Hepatocyte (in vitro differentiated cells): ENCODE measurements at regions not wholly inside any gene's neighbourhood (a gene's known extent, or its start where the extent isn't known, plus 50 kb on each side); places are given as distances from the start of the nearest gene placed in this dataset.
A peak's percentile ranks its signal among the peaks of the same experiment; 100 is the strongest.

Experiments used
- DNase-seq: peaks from one replicate; pipeline ENCODE4 v3.0.0-alpha.2; 2016; ENCODE audit warnings: low spot score
- H2AFZ ChIP-seq: fragments of 200-600 bp; sonication (generic); 2 replicates; pipeline ENCODE4 v1.6.0; 2016; ENCODE audit warnings: antibody characterized with exemption, mild to moderate bottlenecking
- H3K27ac ChIP-seq: fragments of 200-600 bp; sonication (generic); 2 replicates; pipeline ENCODE4 v1.5.1; 2016; ENCODE audit warnings: mild to moderate bottlenecking
- H3K27me3 ChIP-seq: fragments of 200-600 bp; sonication (generic); 2 replicates; pipeline ENCODE4 v1.6.1; 2016
- H3K36me3 ChIP-seq: fragments of 200-600 bp; sonication (generic); replicated peaks from 2 replicates; pipeline ENCODE4 v1.5.1; 2016; ENCODE audit warnings: low read depth; ENCODE audit not compliant: insufficient read depth
- H3K4me1 ChIP-seq: fragments of 200-600 bp; sonication (generic); 2 replicates; pipeline ENCODE4 v1.5.1; 2016; ENCODE audit warnings: mild to moderate bottlenecking, moderate library complexity; ENCODE audit not compliant: insufficient read depth
- H3K4me2 ChIP-seq: fragments of 200-600 bp; sonication (generic); 2 replicates; pipeline ENCODE4 v1.6.0; 2016
- H3K4me3 ChIP-seq: fragments of 200-600 bp; sonication (generic); 2 replicates; pipeline ENCODE4 v1.5.1; 2016; ENCODE audit warnings: mild to moderate bottlenecking
- H3K79me2 ChIP-seq: fragments of 200-600 bp; sonication (generic); 2 replicates; pipeline ENCODE4 v1.6.0; 2017; ENCODE audit warnings: mild to moderate bottlenecking
- H3K9me2 ChIP-seq: fragments of 200-600 bp; sonication (generic); replicated peaks from 2 replicates; pipeline ENCODE4 v1.6.0; 2017; ENCODE audit warnings: mild to moderate bottlenecking; ENCODE audit not compliant: insufficient read depth
- H3K9me3 ChIP-seq: fragments of 200-600 bp; sonication (generic); 2 replicates; pipeline ENCODE4 v1.5.1; 2016; ENCODE audit warnings: low read depth, mild to moderate bottlenecking
- H4K20me1 ChIP-seq: fragments of 200-600 bp; sonication (generic); 2 replicates; pipeline ENCODE4 v1.6.0; 2016; ENCODE audit warnings: mild to moderate bottlenecking; ENCODE audit not compliant: insufficient read depth, poor library complexity, severe bottlenecking
- EZH2 ChIP-seq: fragments of 200-600 bp; sonication (generic); IDR thresholded peaks from 2 replicates; pipeline ENCODE4 v1.6.1; 2016; ENCODE audit warnings: antibody characterized with exemption, mild to moderate bottlenecking, borderline replicate concordance
- EZH2phosphoT487 ChIP-seq: fragments of 200-600 bp; sonication (generic); IDR thresholded peaks from one replicate; pipeline ENCODE4 v1.6.1; 2018; ENCODE audit warnings: antibody characterized with exemption, mild to moderate bottlenecking, low read depth, moderate library complexity; ENCODE audit not compliant: unreplicated experiment, severe bottlenecking
- WGBS: methylation state at CpG from one replicate; pipeline ENCODE4 v1.1.6; 2016; ENCODE audit warnings: low lambda C conversion rate; ENCODE audit errors: missing lambda C conversion rate; 5-methylcytosine and 5-hydroxymethylcytosine counted together
- TF ChIP-seq, protein P1 (sequence below): fragments of 200-600 bp; sonication (generic); IDR thresholded peaks from 2 replicates; pipeline ENCODE4 v1.5.1; 2016; ENCODE audit warnings: antibody characterized with exemption, mild to moderate bottlenecking; ENCODE audit not compliant: poor library complexity

- Histone ChIP-seq H4K20me1 (no peaks in the 10 kb centered on the region), H2AFZ (peak overlapping the region; percentile 26), H3K9me3 (no peaks in the 10 kb centered on the region), H3K4me1 (no peaks in the 10 kb centered on the region), H3K36me3 (no peaks in the 10 kb centered on the region), H3K4me2 (peak overlapping the region; percentile 5), H3K79me2 (no peaks in the 10 kb centered on the region), H3K9me2 (no peaks in the 10 kb centered on the region), H3K27ac (peak overlapping the region; percentile 42), H3K27me3 (no peaks in the 10 kb centered on the region), H3K4me3 (no peak overlapping the region)
- DNase-seq = peak; percentile 42
- WGBS = 53% methylated on average over 8 of the region's 8 CpGs
- TF ChIP-seq EZH2phosphoT487 (no peak), EZH2 (no peak)
- TF ChIP-seq, protein P1, sequence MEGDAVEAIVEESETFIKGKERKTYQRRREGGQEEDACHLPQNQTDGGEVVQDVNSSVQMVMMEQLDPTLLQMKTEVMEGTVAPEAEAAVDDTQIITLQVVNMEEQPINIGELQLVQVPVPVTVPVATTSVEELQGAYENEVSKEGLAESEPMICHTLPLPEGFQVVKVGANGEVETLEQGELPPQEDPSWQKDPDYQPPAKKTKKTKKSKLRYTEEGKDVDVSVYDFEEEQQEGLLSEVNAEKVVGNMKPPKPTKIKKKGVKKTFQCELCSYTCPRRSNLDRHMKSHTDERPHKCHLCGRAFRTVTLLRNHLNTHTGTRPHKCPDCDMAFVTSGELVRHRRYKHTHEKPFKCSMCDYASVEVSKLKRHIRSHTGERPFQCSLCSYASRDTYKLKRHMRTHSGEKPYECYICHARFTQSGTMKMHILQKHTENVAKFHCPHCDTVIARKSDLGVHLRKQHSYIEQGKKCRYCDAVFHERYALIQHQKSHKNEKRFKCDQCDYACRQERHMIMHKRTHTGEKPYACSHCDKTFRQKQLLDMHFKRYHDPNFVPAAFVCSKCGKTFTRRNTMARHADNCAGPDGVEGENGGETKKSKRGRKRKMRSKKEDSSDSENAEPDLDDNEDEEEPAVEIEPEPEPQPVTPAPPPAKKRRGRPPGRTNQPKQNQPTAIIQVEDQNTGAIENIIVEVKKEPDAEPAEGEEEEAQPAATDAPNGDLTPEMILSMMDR = no peak
These were observed 62.6 kb upstream of the FN1 start for GRCh38 chr2:215498431-215498830.

DNA sequence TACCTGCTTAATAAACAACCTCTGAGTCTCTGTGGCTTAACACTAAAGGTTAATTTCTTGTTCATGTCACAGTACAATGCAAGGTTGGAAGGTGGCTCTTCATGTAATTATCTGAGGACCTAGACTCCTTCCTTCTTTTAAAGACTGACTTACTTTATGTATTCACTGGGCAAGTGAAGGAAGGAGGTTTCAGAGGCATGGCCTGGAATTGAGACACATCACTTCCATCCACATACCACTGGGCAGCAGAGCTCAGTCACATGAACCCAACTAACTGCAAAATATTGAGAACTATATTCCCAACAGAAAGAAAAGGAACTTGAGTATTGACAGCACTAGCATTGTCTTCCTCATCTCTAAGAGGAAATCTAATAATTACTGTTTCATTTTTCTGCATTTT is 57.5 kb upstream of the FN1 start:
- no peak overlapping the region for H2AFZ ChIP-seq
- no peaks in the 10 kb centered on the region for H3K27me3 ChIP-seq
- no peaks in the 10 kb centered on the region for H3K9me3 ChIP-seq
- H3K36me3 ChIP-seq = no peaks in the 10 kb centered on the region
- H3K9me2 ChIP-seq = no peaks in the 10 kb centered on the region
- no peak overlapping the region for H3K4me3 ChIP-seq
- H3K4me2 ChIP-seq = no peak overlapping the region
- no peaks in the 10 kb centered on the region for H4K20me1 ChIP-seq
- DNase-seq = no peak
- H3K79me2 ChIP-seq = no peaks in the 10 kb centered on the region
- H3K27ac ChIP-seq = no peak overlapping the region
- no peak for TF ChIP-seq EZH2phosphoT487
- TF ChIP-seq, protein P1 = no peak
- TF ChIP-seq EZH2 = no peak
- no peaks in the 10 kb centered on the region for H3K4me1 ChIP-seq

DNA sequence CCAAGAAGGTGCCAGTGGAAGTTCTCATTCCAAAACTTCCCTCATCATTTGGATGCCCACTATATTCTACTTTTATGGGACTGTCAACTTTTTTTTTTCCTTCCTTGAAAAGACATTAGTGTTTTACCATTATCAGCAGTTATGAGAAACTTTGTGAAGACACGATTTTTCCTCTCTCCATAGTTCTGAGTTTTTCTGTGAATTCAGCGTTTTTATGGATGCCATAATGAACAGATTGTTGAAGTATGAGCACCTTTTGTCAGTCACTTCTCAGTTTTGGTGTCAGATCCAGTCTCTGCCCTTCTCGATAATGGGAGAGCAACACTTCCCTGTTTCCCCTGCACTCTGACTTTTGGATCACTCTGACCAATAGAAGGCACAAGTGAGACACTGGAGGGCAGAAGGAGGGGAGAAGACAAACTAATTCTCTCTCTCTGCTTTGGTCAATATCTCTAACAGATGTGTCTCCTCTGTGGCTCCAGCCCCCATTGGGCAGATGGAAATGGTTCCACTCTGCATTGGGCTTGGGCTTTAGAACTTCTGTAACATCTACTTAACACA is 53.5 kb upstream of the FN1 start:
- no peaks in the 10 kb centered on the region for H3K4me1 ChIP-seq
- no peak overlapping the region for H3K4me3 ChIP-seq
- no peak overlapping the region for H2AFZ ChIP-seq
- H3K9me2 ChIP-seq = no peaks in the 10 kb centered on the region
- TF ChIP-seq EZH2phosphoT487 (no peak), EZH2 (no peak)
- TF ChIP-seq, protein P1 = no peak
- WGBS = 88% methylated on average over 3 of the region's 3 CpGs
- no peaks in the 10 kb centered on the region for H4K20me1 ChIP-seq
- no peak overlapping the region for H3K27ac ChIP-seq
- H3K36me3 ChIP-seq = no peaks in the 10 kb centered on the region
- no peaks in the 10 kb centered on the region for H3K27me3 ChIP-seq
- no peak for DNase-seq
- no peaks in the 10 kb centered on the region for H3K9me3 ChIP-seq
- H3K4me2 ChIP-seq = no peak overlapping the region
- H3K79me2 ChIP-seq = no peaks in the 10 kb centered on the region

- Histone ChIP-seq H2AFZ (no peak overlapping the region), H3K9me3 (no peaks in the 10 kb centered on the region), H3K27me3 (no peaks in the 10 kb centered on the region), H3K9me2 (no peaks in the 10 kb centered on the region), H3K4me1 (no peaks in the 10 kb centered on the region), H3K4me2 (no peak overlapping the region), H4K20me1 (no peaks in the 10 kb centered on the region), H3K27ac (no peak overlapping the region), H3K79me2 (no peaks in the 10 kb centered on the region), H3K36me3 (no peaks in the 10 kb centered on the region), H3K4me3 (no peak overlapping the region)
- TF ChIP-seq, protein P1 = no peak
- no peak for TF ChIP-seq EZH2
- TF ChIP-seq EZH2phosphoT487 = no peak
- DNase-seq = no peak
- WGBS = 86% methylated on average over 4 of the region's 4 CpGs
These were observed 51.1 kb upstream of the FN1 start for GRCh38 chr2:215487002-215487372.
